ENCODE measurements at regions not wholly inside any gene's neighbourhood (a gene's known extent, or its start where the extent isn't known, plus 50 kb on each side); places are given as distances from the start of the nearest gene placed in this dataset.

- no peak for DNase-seq (ENCODE audit: low spot score)
Observed at GRCh38 chr4:11593576-11594116, 165.0 kb upstream of the HS3ST1 start.

- DNase-seq (ENCODE audit: low spot score): no peak
Observed at GRCh38 chr4:11592276-11592675, 163.6 kb upstream of the HS3ST1 start.

GRCh38 chr4:11590132-11590531, 161.4 kb upstream of the HS3ST1 start:
- DNase-seq (ENCODE audit: low spot score): no peak

GRCh38 chr4:11589676-11590075, 161.0 kb upstream of the HS3ST1 start:
- peak; percentile 8 for DNase-seq (ENCODE audit: low spot score)

- DNase-seq (ENCODE audit: low spot score): no peak
Observed at GRCh38 chr4:11587797-11588196, 159.1 kb upstream of the HS3ST1 start.

- DNase-seq (ENCODE audit: low spot score): no peak
Observed at GRCh38 chr4:11585506-11585905, 156.8 kb upstream of the HS3ST1 start.

- DNase-seq (ENCODE audit: low spot score): no peak
Observed at GRCh38 chr4:11568511-11568910, 139.8 kb upstream of the HS3ST1 start.

- DNase-seq (ENCODE audit: low spot score): peak; percentile 35
Observed at GRCh38 chr4:11566444-11567022, 137.8 kb upstream of the HS3ST1 start.

GRCh38 chr4:11565899-11566298, 137.2 kb upstream of the HS3ST1 start:
- DNase-seq (ENCODE audit: low spot score): no peak

- no peak for DNase-seq (ENCODE audit: low spot score)
Observed at GRCh38 chr4:11565213-11565612, 136.5 kb upstream of the HS3ST1 start.

- DNase-seq (ENCODE audit: low spot score): no peak
Observed at GRCh38 chr4:11564021-11564420, 135.3 kb upstream of the HS3ST1 start.

- DNase-seq (ENCODE audit: low spot score): no peak
Observed at GRCh38 chr4:11549525-11549924, 120.8 kb upstream of the HS3ST1 start.

GRCh38 chr4:11548597-11549082, 119.9 kb upstream of the HS3ST1 start:
- no peak for DNase-seq (ENCODE audit: low spot score)

GRCh38 chr4:11546391-11547175, 117.9 kb upstream of the HS3ST1 start:
- no peak for DNase-seq (ENCODE audit: low spot score)

- no peak for DNase-seq (ENCODE audit: low spot score)
Observed at GRCh38 chr4:11545651-11546050, 117.0 kb upstream of the HS3ST1 start.

GRCh38 chr4:11544211-11544610, 115.5 kb upstream of the HS3ST1 start:
- no peak for DNase-seq (ENCODE audit: low spot score)

GRCh38 chr4:11543706-11544105, 115.0 kb upstream of the HS3ST1 start:
- DNase-seq (ENCODE audit: low spot score): no peak

GRCh38 chr4:11542952-11543351, 114.3 kb upstream of the HS3ST1 start:
- no peak for DNase-seq (ENCODE audit: low spot score)

- DNase-seq (ENCODE audit: low spot score): no peak
Observed at GRCh38 chr4:11537846-11538245, 109.2 kb upstream of the HS3ST1 start.

GRCh38 chr4:11535333-11535732, 106.6 kb upstream of the HS3ST1 start:
- no peak for DNase-seq (ENCODE audit: low spot score)

GRCh38 chr4:11534623-11535302, 106.1 kb upstream of the HS3ST1 start:
- no peak for DNase-seq (ENCODE audit: low spot score)

- no peak for DNase-seq (ENCODE audit: low spot score)
Observed at GRCh38 chr4:11532138-11532537, 103.4 kb upstream of the HS3ST1 start.

Measured in pons (tissue), 1 donor.